ENCODE measurements at regions not wholly inside any gene's neighbourhood (a gene's known extent, or its start where the extent isn't known, plus 50 kb on each side); places are given as distances from the start of the nearest gene placed in this dataset.
"Not testable (repeated sequence)": the region's sequence is repeated elsewhere in the genome, so short reads cannot be mapped to it uniquely, and the experiment has no call there.

DNA sequence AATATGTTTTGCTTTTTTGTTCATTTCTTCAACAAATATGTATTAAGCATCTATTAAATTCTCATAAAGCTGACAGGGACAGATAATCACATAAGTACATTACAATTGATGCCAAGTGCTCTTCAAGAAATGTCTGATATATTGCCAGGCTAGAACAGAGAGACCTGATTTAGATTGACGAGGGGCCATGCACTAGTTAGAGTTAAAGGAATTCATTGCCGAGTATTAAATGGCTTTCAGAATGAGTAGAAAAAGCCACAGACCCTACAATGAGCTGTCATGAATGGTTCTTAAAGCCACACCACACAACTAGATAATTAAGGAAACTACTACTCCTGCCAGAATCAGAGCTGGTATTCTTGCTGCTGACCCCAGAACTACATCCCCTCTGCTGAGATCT lies 250.2 kb upstream of the MME start:
- WGBS, 3 donors: 58 to 85% (median 71%) methylated on average over 2 of the region's 2 CpGs
- no peaks in the 10 kb centered on the region for H3K36me3 ChIP-seq (ENCODE audit: control insufficient read depth in 3 of 3, insufficient read depth in 2 of 3, low read depth in 1 of 3, low read length in 3 of 3)
- FAIRE-seq: no peak

DNA sequence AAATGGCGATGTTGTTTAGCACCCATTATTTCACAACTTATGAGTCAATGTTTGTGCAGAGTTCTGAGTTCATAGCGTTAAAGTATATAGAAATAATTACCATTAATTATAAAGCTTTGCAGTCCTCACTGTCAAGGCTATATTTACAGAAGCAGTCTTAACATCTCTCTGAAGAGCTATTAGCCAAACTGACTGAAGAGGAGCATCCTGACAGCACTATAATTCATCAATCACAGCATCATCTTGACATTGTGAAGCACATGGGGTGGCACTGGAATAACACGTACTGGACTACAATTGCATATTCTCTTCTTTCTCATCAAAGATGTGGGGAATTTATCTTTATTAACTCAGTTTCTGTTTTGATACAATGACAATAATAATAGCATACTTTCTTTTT lies 260.6 kb upstream of the MME start:
- DNase-seq: no peak
- no peak for FAIRE-seq
- H3K36me3 ChIP-seq (ENCODE audit: control insufficient read depth in 3 of 3, insufficient read depth in 2 of 3, low read depth in 1 of 3, low read length in 3 of 3): no peaks in the 10 kb centered on the region
- no peak overlapping the region for H3K4me3 ChIP-seq (ENCODE audit: low read depth in 1 of 3, low read length in 3 of 3)
- no peaks in the 10 kb centered on the region for H3K4me1 ChIP-seq (ENCODE audit: control insufficient read depth in 3 of 3, insufficient read depth in 2 of 3, low read depth in 1 of 3, low read length in 2 of 3)
- no peaks in the 10 kb centered on the region for H3K9me3 ChIP-seq (ENCODE audit: control insufficient read depth in 2 of 2, insufficient read depth in 1 of 2, low read depth in 1 of 2, low read length in 1 of 2)
- H3K27me3 ChIP-seq (ENCODE audit: control insufficient read depth in 3 of 3, insufficient read depth in 3 of 3, low read length in 3 of 3): no peaks in the 10 kb centered on the region
- no peak overlapping the region for H3K27ac ChIP-seq (ENCODE audit: low read depth in 1 of 3, low read length in 2 of 3)
- WGBS, 3 donors: 74 to 85% (median 77%) methylated on average over 3 of the region's 3 CpGs

More for the DNA sequence above, 250.2 kb upstream of the MME start:
- Histone ChIP-seq H3K9me3 (ENCODE audit: control insufficient read depth in 2 of 2, insufficient read depth in 1 of 2, low read depth in 1 of 2, low read length in 1 of 2) (peaks cover 0 to 11% of the 10 kb centered on the region in 2 donors), H3K27ac (ENCODE audit: low read depth in 1 of 3, low read length in 2 of 3) (no peak overlapping the region), H3K27me3 (ENCODE audit: control insufficient read depth in 3 of 3, insufficient read depth in 3 of 3, low read length in 3 of 3) (no peaks in the 10 kb centered on the region), H3K4me3 (ENCODE audit: low read depth in 1 of 3, low read length in 3 of 3) (no peak overlapping the region), H3K4me1 (ENCODE audit: control insufficient read depth in 3 of 3, insufficient read depth in 2 of 3, low read depth in 1 of 3, low read length in 2 of 3) (peaks cover 0 to under 1% (median 0%) of the 10 kb centered on the region in 3 donors)
- DNase-seq: no peak

DNA sequence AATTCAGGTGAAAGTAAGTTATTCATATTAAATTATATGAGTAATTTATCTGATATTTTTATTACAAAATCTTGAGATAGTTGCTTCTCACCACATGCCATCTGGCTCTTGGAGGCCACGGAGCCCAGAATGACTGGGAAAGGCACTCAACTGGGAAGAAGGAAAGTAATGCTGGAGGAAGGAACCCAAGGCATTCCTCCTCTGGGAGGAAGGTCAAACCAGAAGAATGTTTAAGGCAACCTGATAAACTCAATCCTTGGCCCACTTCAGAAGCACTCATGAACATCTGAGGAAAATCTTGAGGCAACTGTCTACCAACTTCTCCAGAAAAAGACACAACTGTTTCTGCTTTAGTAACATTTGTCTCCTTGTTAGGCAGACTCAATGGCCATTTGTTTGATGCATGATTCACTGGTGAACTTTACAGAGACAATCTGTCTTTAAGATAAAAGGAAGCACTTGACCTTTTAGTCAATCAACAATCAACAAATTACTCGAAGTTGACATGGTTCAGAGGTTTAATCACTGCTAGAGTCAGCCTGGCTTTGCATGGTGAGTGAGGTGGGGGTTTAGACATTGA lies 261.4 kb upstream of the MME start:
- no peak overlapping the region for H3K27ac ChIP-seq (ENCODE audit: low read depth in 1 of 3, low read length in 2 of 3)
- no peak for DNase-seq
- H3K4me1 ChIP-seq (ENCODE audit: control insufficient read depth in 3 of 3, insufficient read depth in 2 of 3, low read depth in 1 of 3, low read length in 2 of 3): no peaks in the 10 kb centered on the region
- WGBS, 3 donors: 31 to 59% (median 47%) methylated on average over 2 of the region's 2 CpGs
- no peaks in the 10 kb centered on the region for H3K36me3 ChIP-seq (ENCODE audit: control insufficient read depth in 3 of 3, insufficient read depth in 2 of 3, low read depth in 1 of 3, low read length in 3 of 3)
- no peak overlapping the region for H3K4me3 ChIP-seq (ENCODE audit: low read depth in 1 of 3, low read length in 3 of 3)
- H3K27me3 ChIP-seq (ENCODE audit: control insufficient read depth in 3 of 3, insufficient read depth in 3 of 3, low read length in 3 of 3): no peaks in the 10 kb centered on the region
- no peaks in the 10 kb centered on the region for H3K9me3 ChIP-seq (ENCODE audit: control insufficient read depth in 2 of 2, insufficient read depth in 1 of 2, low read depth in 1 of 2, low read length in 1 of 2)
- no peak for FAIRE-seq

DNA sequence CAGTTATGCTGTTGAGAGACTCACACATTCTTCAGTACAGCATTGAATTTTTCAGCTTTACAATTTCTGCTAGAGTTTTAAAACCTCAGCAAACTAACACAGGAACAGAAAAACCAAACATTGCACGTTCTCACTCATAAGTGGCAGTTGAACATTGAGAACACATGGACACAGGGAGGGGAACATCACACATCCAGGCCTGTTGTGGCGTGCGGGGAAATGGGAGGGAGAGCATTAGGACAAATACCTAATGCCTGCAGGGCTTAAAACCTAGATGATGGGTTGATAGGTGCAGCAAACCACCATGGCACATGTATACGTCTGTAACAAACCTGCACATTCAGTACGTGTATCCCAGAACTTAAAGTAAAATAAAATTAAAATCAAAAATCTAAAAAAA lies 270.1 kb upstream of the MME start:
- not testable (repeated sequence) for DNase-seq; H3K4me1 ChIP-seq (ENCODE audit: control insufficient read depth in 3 of 3, insufficient read depth in 2 of 3, low read depth in 1 of 3, low read length in 2 of 3); H3K9me3 ChIP-seq (ENCODE audit: control insufficient read depth in 2 of 2, insufficient read depth in 1 of 2, low read depth in 1 of 2, low read length in 1 of 2); H3K27me3 ChIP-seq (ENCODE audit: control insufficient read depth in 3 of 3, insufficient read depth in 3 of 3, low read length in 3 of 3); H3K4me3 ChIP-seq (ENCODE audit: low read depth in 1 of 3, low read length in 3 of 3); H3K27ac ChIP-seq (ENCODE audit: low read depth in 1 of 3, low read length in 2 of 3); FAIRE-seq; H3K36me3 ChIP-seq (ENCODE audit: control insufficient read depth in 3 of 3, insufficient read depth in 2 of 3, low read depth in 1 of 3, low read length in 3 of 3)
- WGBS, 3 donors: 79 to 88% (median 84%) methylated on average over 5 of the region's 5 CpGs

DNA sequence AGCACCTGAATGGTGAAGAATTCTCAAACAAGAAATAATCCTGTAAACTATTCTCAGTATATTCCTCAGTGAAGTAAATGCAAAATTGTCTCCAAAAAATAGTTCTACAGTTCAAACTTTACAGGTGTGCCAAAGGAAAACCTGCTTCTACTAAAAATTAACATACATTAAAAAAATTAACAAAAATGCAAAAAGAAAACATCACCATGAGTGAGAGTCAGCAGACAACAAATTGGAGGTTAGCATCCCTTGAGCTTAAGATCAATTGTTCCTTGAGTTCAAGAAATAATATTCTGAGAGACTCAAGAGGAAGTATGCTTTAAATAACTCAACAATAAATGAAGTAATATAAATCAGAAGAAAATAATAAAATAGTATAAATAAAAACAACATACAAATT lies 278.4 kb upstream of the MME start:
- H3K36me3 ChIP-seq (ENCODE audit: control insufficient read depth in 3 of 3, insufficient read depth in 2 of 3, low read depth in 1 of 3, low read length in 3 of 3): no peaks in the 10 kb centered on the region
- no peaks in the 10 kb centered on the region for H3K4me1 ChIP-seq (ENCODE audit: control insufficient read depth in 3 of 3, insufficient read depth in 2 of 3, low read depth in 1 of 3, low read length in 2 of 3)
- H3K4me3 ChIP-seq (ENCODE audit: low read depth in 1 of 3, low read length in 3 of 3): no peak overlapping the region
- FAIRE-seq: no peak
- DNase-seq: no peak
- H3K9me3 ChIP-seq (ENCODE audit: control insufficient read depth in 2 of 2, insufficient read depth in 1 of 2, low read depth in 1 of 2, low read length in 1 of 2): peaks cover 0 to 10% of the 10 kb centered on the region in 2 donors
- no peaks in the 10 kb centered on the region for H3K27me3 ChIP-seq (ENCODE audit: control insufficient read depth in 3 of 3, insufficient read depth in 3 of 3, low read length in 3 of 3)
- no peak overlapping the region for H3K27ac ChIP-seq (ENCODE audit: low read depth in 1 of 3, low read length in 2 of 3)

DNA sequence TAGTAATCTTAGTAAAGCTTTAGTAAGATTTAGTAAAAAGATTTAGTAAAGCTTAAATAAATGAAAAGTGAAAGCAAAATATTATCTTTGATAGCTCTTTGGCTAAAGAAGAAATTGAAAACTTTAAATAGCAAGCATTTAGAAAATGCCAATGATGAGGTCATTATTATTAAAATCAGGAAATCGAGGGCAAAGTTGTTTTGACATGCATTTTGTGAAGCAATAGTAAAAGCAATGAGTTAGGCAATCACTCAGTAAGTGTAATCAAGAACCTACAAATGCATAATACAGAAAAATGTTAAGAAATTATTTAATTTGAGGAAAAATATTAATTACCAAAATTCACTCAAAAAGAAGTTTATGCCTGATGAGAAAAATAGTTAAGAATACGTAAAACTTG lies 280.3 kb upstream of the MME start:
- H3K27ac ChIP-seq (ENCODE audit: low read depth in 1 of 3, low read length in 2 of 3): no peak overlapping the region
- FAIRE-seq (peak; percentile 15), DNase-seq (no peak)
- peaks cover 0 to 8% of the 10 kb centered on the region in 2 donors for H3K9me3 ChIP-seq (ENCODE audit: control insufficient read depth in 2 of 2, insufficient read depth in 1 of 2, low read depth in 1 of 2, low read length in 1 of 2)
- 50 to 66% (median 53%) methylated on average over 2 of the region's 2 CpGs for whole genome bisulfite sequencing, 3 donors
- no peaks in the 10 kb centered on the region for H3K4me1 ChIP-seq (ENCODE audit: control insufficient read depth in 3 of 3, insufficient read depth in 2 of 3, low read depth in 1 of 3, low read length in 2 of 3)
- no peaks in the 10 kb centered on the region for H3K27me3 ChIP-seq (ENCODE audit: control insufficient read depth in 3 of 3, insufficient read depth in 3 of 3, low read length in 3 of 3)
- no peaks in the 10 kb centered on the region for H3K36me3 ChIP-seq (ENCODE audit: control insufficient read depth in 3 of 3, insufficient read depth in 2 of 3, low read depth in 1 of 3, low read length in 3 of 3)
- H3K4me3 ChIP-seq (ENCODE audit: low read depth in 1 of 3, low read length in 3 of 3): no peak overlapping the region

DNA sequence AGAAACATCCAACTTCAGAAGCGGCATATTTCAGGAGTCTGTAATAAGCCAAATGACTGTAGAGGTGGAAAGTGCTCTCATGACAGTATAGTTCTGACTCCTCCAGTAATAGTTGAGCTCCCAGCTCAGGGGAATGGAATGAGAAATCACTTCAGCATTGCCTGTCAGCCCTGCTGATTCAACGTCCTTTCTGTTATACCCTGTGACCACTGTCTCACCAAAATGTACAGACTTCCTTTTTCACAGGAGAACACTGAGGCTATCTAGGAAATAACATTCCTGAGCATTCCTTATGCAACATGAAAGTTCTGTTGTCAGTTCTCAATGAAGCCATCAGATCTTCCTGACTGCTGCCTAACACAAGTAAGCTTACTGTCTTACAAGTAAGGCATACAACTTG lies 284.5 kb upstream of the MME start:
- no peak for FAIRE-seq
- Histone ChIP-seq H3K9me3 (ENCODE audit: control insufficient read depth in 2 of 2, insufficient read depth in 1 of 2, low read depth in 1 of 2, low read length in 1 of 2) (no peaks in the 10 kb centered on the region), H3K4me1 (ENCODE audit: control insufficient read depth in 3 of 3, insufficient read depth in 2 of 3, low read depth in 1 of 3, low read length in 2 of 3) (no peaks in the 10 kb centered on the region), H3K36me3 (ENCODE audit: control insufficient read depth in 3 of 3, insufficient read depth in 2 of 3, low read depth in 1 of 3, low read length in 3 of 3) (no peaks in the 10 kb centered on the region), H3K4me3 (ENCODE audit: low read depth in 1 of 3, low read length in 3 of 3) (no peak overlapping the region), H3K27ac (ENCODE audit: low read depth in 1 of 3, low read length in 2 of 3) (no peak overlapping the region), H3K27me3 (ENCODE audit: control insufficient read depth in 3 of 3, insufficient read depth in 3 of 3, low read length in 3 of 3) (no peaks in the 10 kb centered on the region)
- no peak for DNase-seq
- WGBS, 3 donors: 67 to 77% (median 73%) methylated on average over 2 of the region's 2 CpGs

DNA sequence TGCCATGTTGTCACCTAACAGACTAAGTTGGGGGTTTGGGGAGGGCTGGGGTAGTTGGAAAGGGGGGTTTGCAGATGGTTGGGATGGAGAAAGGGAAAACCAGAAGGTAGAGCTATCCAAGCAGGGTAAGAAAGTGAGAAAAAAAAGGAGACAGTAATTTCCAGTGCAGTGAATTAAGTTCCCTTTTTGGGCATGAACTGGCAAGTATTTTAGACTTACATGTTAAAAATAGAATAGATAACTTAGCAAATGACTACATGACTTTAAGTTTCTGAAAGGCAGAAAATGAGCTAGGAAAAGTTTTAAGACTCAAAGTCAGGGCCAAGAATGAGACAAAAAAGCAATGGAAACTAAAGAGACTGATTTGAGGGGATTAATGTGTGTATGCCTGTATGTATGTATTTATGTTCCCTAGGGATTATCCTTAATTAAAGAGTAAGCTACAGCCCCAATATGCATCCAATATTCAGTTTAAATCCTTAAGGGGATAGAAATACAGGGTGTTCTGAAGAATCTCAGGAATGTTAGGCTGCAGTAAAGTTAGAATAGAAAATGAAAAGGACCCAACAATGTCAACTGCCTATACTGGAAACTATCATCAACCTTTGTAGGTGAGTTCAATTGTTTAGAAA lies 285.2 kb upstream of the MME start:
- H3K36me3 ChIP-seq (ENCODE audit: control insufficient read depth in 3 of 3, insufficient read depth in 2 of 3, low read depth in 1 of 3, low read length in 3 of 3): no peaks in the 10 kb centered on the region
- no peak overlapping the region for H3K27ac ChIP-seq (ENCODE audit: low read depth in 1 of 3, low read length in 2 of 3)
- no peak overlapping the region for H3K4me3 ChIP-seq (ENCODE audit: low read depth in 1 of 3, low read length in 3 of 3)
- FAIRE-seq (no peak), DNase-seq (no peak)
- H3K27me3 ChIP-seq (ENCODE audit: control insufficient read depth in 3 of 3, insufficient read depth in 3 of 3, low read length in 3 of 3): no peaks in the 10 kb centered on the region
- no peaks in the 10 kb centered on the region for H3K9me3 ChIP-seq (ENCODE audit: control insufficient read depth in 2 of 2, insufficient read depth in 1 of 2, low read depth in 1 of 2, low read length in 1 of 2)
- H3K4me1 ChIP-seq (ENCODE audit: control insufficient read depth in 3 of 3, insufficient read depth in 2 of 3, low read depth in 1 of 3, low read length in 2 of 3): no peaks in the 10 kb centered on the region

DNA sequence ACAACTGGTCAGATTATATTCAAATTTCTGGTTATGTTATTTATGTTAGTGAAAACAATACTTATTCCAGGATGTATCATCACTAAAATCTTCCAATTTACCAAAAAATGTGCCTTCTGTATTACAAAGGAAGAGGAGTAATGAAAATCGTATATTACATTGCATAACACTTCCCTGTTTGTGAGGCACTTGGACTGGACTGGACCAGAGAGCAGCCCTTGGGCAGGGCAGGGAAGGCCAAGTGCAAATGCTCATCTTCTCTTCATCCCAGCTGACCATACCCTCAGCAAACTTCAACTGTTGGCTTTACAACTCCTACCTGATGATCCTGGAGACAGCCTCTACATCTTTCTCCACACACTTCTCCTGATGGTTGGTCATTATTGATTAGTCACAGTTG lies 285.7 kb upstream of the MME start:
- Histone ChIP-seq H3K36me3 (ENCODE audit: control insufficient read depth in 3 of 3, insufficient read depth in 2 of 3, low read depth in 1 of 3, low read length in 3 of 3) (no peaks in the 10 kb centered on the region), H3K9me3 (ENCODE audit: control insufficient read depth in 2 of 2, insufficient read depth in 1 of 2, low read depth in 1 of 2, low read length in 1 of 2) (no peaks in the 10 kb centered on the region), H3K27me3 (ENCODE audit: control insufficient read depth in 3 of 3, insufficient read depth in 3 of 3, low read length in 3 of 3) (no peaks in the 10 kb centered on the region), H3K4me1 (ENCODE audit: control insufficient read depth in 3 of 3, insufficient read depth in 2 of 3, low read depth in 1 of 3, low read length in 2 of 3) (no peaks in the 10 kb centered on the region), H3K4me3 (ENCODE audit: low read depth in 1 of 3, low read length in 3 of 3) (no peak overlapping the region), H3K27ac (ENCODE audit: low read depth in 1 of 3, low read length in 2 of 3) (no peak overlapping the region)
- DNase-seq (no peak), FAIRE-seq (no peak)
- WGBS, 3 donors: 46 to 63% (median 53%) methylated on average over 1 of the region's 1 CpG

Data from small intestine (tissue), 7 donors.